B cell (primary cell): ENCODE measurements at regions not wholly inside any gene's neighbourhood (a gene's known extent, or its start where the extent isn't known, plus 50 kb on each side); places are given as distances from the start of the nearest gene placed in this dataset.
A peak's percentile ranks its signal among the peaks of the same experiment; 100 is the strongest.

Experiments used
- ATAC-seq: fragments of 200-7000 bp; cut with Tn5 transposase; one replicate; pipeline ENCODE4 v1.10.0; 2021; ENCODE audit warnings: low read depth, mild to moderate bottlenecking, moderate number of reproducible peaks, moderate library complexity
- CTCF ChIA-PET: fragments of 350-600 bp; sonication (Branson Sonifier 250); formaldehyde crosslinking; loops from one replicate; lab custom pipeline; 2021; ENCODE audit warnings: antibody characterized with exemption, inconsistent platforms; lab: Charles Lee
- POLR2A ChIA-PET: fragments of 350-600 bp; sonication (Branson Sonifier 250); formaldehyde crosslinking; loops from one replicate; lab custom pipeline; 2021; ENCODE audit warnings: antibody characterized with exemption; lab: Charles Lee
- DNase-seq: peaks from one replicate; pipeline ENCODE4 v3.0.0; 2013
- H2AFZ ChIP-seq: 2 replicates; pipeline ENCODE4 v1.6.1; 2012; ENCODE audit warnings: mild to moderate bottlenecking, low read depth, low read length; ENCODE audit not compliant: insufficient read depth, poor library complexity, severe bottlenecking
- H3K27ac ChIP-seq, 2 donors: 1 replicate in 1 of 2; 2 replicates in 1 of 2; pipeline ENCODE4 v1.5.1; 2012 to 2013; ENCODE audit warnings: low read length in 2 of 2, mild to moderate bottlenecking in 2 of 2, moderate library complexity in 1 of 2
- H3K27me3 ChIP-seq, 4 experiments: fragments of 200-600 bp in 1 of 4; sonication (generic) in 1 of 4; replicated peaks in 1 of 4; 1 replicate in 2 of 4; 2 replicates in 2 of 4; pipeline versions ENCODE4 v1.6.1 to v1.7.0; 2013 to 2016; ENCODE audit warnings: low read length in 3 of 4, mild to moderate bottlenecking in 2 of 4, mixed read lengths in 1 of 4, moderate library complexity in 1 of 4; ENCODE audit not compliant: insufficient read depth in 4 of 4, control insufficient read depth in 3 of 4; ENCODE audit errors: control extremely low read depth in 1 of 4
- H3K36me3 ChIP-seq, 2 experiments: replicated peaks in 1 of 2; 1 replicate in 1 of 2; 2 replicates in 1 of 2; pipeline versions ENCODE4 v1.6.1 to v1.7.1; 2013; ENCODE audit warnings: low read length in 1 of 2; ENCODE audit not compliant: insufficient read depth in 2 of 2, control insufficient read depth in 1 of 2; ENCODE audit errors: control extremely low read depth in 1 of 2, extremely low read depth in 1 of 2
- H3K4me1 ChIP-seq, 2 donors: fragments of 200-600 bp in 1 of 2; sonication (generic) in 1 of 2; 1 replicate in 1 of 2; 2 replicates in 1 of 2; pipeline versions ENCODE4 v1.5.1 to v1.6.1; 2013 to 2017; ENCODE audit warnings: low read length in 2 of 2; ENCODE audit not compliant: control insufficient read depth in 2 of 2, insufficient read depth in 2 of 2
- H3K4me2 ChIP-seq: replicated peaks from 2 replicates; pipeline ENCODE3; 2012; ENCODE audit warnings: mild to moderate bottlenecking, low read depth, low read length; ENCODE audit not compliant: poor library complexity, severe bottlenecking
- H3K4me3 ChIP-seq, 5 experiments: fragments of 200-600 bp in 1 of 5; sonication (generic) in 1 of 5; 1 replicate in 3 of 5; 2 replicates in 2 of 5; pipeline versions ENCODE4 v1.5.1 to v1.7.0; 2011 to 2016; ENCODE audit warnings: low read length in 4 of 5, mild to moderate bottlenecking in 4 of 5, low read depth in 2 of 5, control low read depth in 1 of 5, moderate library complexity in 1 of 5; ENCODE audit not compliant: insufficient read depth in 1 of 5; ENCODE audit errors: control extremely low read depth in 1 of 5, extremely low read depth in 1 of 5
- H3K79me2 ChIP-seq: fragments of 200-600 bp; sonication (generic); one replicate; pipeline ENCODE4 v1.6.0; 2016; ENCODE audit warnings: low read length; ENCODE audit not compliant: control insufficient read depth, insufficient read depth
- H3K9ac ChIP-seq: fragments of 200-600 bp; sonication (generic); 2 replicates; pipeline ENCODE4 v1.6.1; 2017; ENCODE audit warnings: mild to moderate bottlenecking, low read length, moderate library complexity
- H3K9me3 ChIP-seq, 3 donors: one replicate each; pipeline versions ENCODE4 v1.6.1 to v1.7.1; 2013; ENCODE audit warnings: low read length in 2 of 3; ENCODE audit not compliant: control insufficient read depth in 2 of 3, insufficient read depth in 1 of 3; ENCODE audit errors: control extremely low read depth in 1 of 3
- H4K20me1 ChIP-seq: 2 replicates; pipeline ENCODE4 v1.6.0; 2012; ENCODE audit warnings: mild to moderate bottlenecking, low read length; ENCODE audit not compliant: insufficient read depth, control insufficient read depth, poor library complexity, severe bottlenecking
- H3K27ac Mint-ChIP-seq: one replicate; pipeline ENCODE4 v1.8.0; 2021; ENCODE audit warnings: mixed read lengths
- H3K27me3 Mint-ChIP-seq: one replicate; pipeline ENCODE4 v1.8.0; 2021; ENCODE audit warnings: mixed read lengths
- H3K4me1 Mint-ChIP-seq: one replicate; pipeline ENCODE4 v1.8.0; 2021; ENCODE audit warnings: mixed read lengths
- H3K4me3 Mint-ChIP-seq: one replicate; pipeline ENCODE4 v1.8.0; 2021; ENCODE audit warnings: mixed read lengths
- H3K9me3 Mint-ChIP-seq: one replicate; pipeline ENCODE4 v1.8.0; 2022; ENCODE audit warnings: mixed read lengths; ENCODE audit not compliant: insufficient read depth
- CTCF ChIP-seq: fragments of 200-600 bp; IDR thresholded peaks from one replicate; pipeline ENCODE4 v1.8.0; 2022; ENCODE audit warnings: antibody characterized with exemption, mild to moderate bottlenecking
- EZH2 ChIP-seq: IDR thresholded peaks from 2 replicates; pipeline ENCODE4 v1.6.1; 2012; ENCODE audit warnings: borderline replicate concordance, low read depth, mild to moderate bottlenecking, moderate library complexity, low read length; ENCODE audit not compliant: insufficient read depth, poor library complexity, severe bottlenecking
- WGBS: methylation state at CpG from one replicate; pipeline ENCODE4 v1.1.5; 2013; ENCODE audit warnings: missing lambda C conversion rate; ENCODE audit not compliant: insufficient coverage; 5-methylcytosine and 5-hydroxymethylcytosine counted together
- intact Hi-C: fragments of 100-400 bp; cut with micrococcal nuclease; formaldehyde crosslinking; loops from one replicate; pipeline ENCODE4 v1.10.0; 2022

GRCh38 chr5:173775261-173776197 lies 112.6 kb upstream of the CPEB4 start:
- ChIA-PET CTCF (interaction anchor here (1.6 kb wide), 1 partner anchor 150 kb away, joined by 3 read pairs; no protein-coding TSS in a partner anchor), POLR2A (interaction anchor here (0.7 to 1.6 kb wide), 2 partner anchors 9 to 46 kb away, joined by 3 to 8 read pairs; no protein-coding TSS in a partner anchor)
- DNase-seq: peak; percentile 38
- no peaks in the 10 kb centered on the region for H3K79me2 ChIP-seq
- peak overlapping the region; percentile 60 for H3K27ac Mint-ChIP-seq
- no peaks in the 10 kb centered on the region for H3K9me3 Mint-ChIP-seq
- H4K20me1 ChIP-seq: no peaks in the 10 kb centered on the region
- TF ChIP-seq EZH2 (no peak), CTCF (no peak)
- no peak overlapping the region for H3K9ac ChIP-seq
- no peak overlapping the region for H3K4me3 ChIP-seq
- peak overlapping the region; percentile 13 for H3K4me2 ChIP-seq
- H3K27ac ChIP-seq: no peak overlapping the region
- H2AFZ ChIP-seq: peak overlapping the region; percentile 32
- H3K4me3 Mint-ChIP-seq: no peak overlapping the region
- no peaks in the 10 kb centered on the region for H3K36me3 ChIP-seq
- no peaks in the 10 kb centered on the region for H3K27me3 Mint-ChIP-seq
- H3K27me3 ChIP-seq: no peaks in the 10 kb centered on the region
- 73% methylated on average over 6 of the region's 12 CpGs for WGBS
- peaks cover 25 to 35% of the 10 kb centered on the region in 2 donors for H3K4me1 ChIP-seq
- ATAC-seq: peak; percentile 33
- peaks cover 34% of the 10 kb centered on the region for H3K4me1 Mint-ChIP-seq
- intact Hi-C loops: no loop called here
- peaks cover 0 to 4% (median 0%) of the 10 kb centered on the region in 3 donors for H3K9me3 ChIP-seq

GRCh38 chr5:173777149-173777548 lies 111.0 kb upstream of the CPEB4 start:
- DNase-seq (no peak), ATAC-seq (no peak)
- POLR2A ChIA-PET: interaction anchor here (1.6 kb wide), 1 partner anchor 44 kb away, joined by 8 read pairs; no protein-coding TSS in a partner anchor
- intact Hi-C loops: no loop called here
- H3K4me2 ChIP-seq: no peak overlapping the region
- no peak overlapping the region for H3K9ac ChIP-seq
- CTCF ChIA-PET: interaction anchor here (1.5 kb wide), 1 partner anchor 9 kb away, joined by 9 read pairs; no protein-coding TSS in a partner anchor
- TF ChIP-seq EZH2 (no peak), CTCF (no peak)
- H3K27ac ChIP-seq: no peak overlapping the region
- H3K4me3 ChIP-seq: no peak overlapping the region
- H4K20me1 ChIP-seq: no peaks in the 10 kb centered on the region
- no peak overlapping the region for H2AFZ ChIP-seq
- Mint-ChIP-seq H3K27ac (no peak overlapping the region), H3K27me3 (no peaks in the 10 kb centered on the region), H3K9me3 (no peaks in the 10 kb centered on the region), H3K4me3 (no peak overlapping the region), H3K4me1 (peaks cover 45% of the 10 kb centered on the region)
- H3K79me2 ChIP-seq: no peaks in the 10 kb centered on the region
- 91% methylated on average over 3 of the region's 3 CpGs for WGBS
- no peaks in the 10 kb centered on the region for H3K27me3 ChIP-seq
- H3K4me1 ChIP-seq: peaks cover 33 to 43% of the 10 kb centered on the region in 2 donors
- H3K9me3 ChIP-seq: peaks cover 0 to 4% (median 0%) of the 10 kb centered on the region in 3 donors
- H3K36me3 ChIP-seq: no peaks in the 10 kb centered on the region
